HFF-Myc (cell line): ENCODE measurements at regions not wholly inside any gene's neighbourhood (a gene's known extent, or its start where the extent isn't known, plus 50 kb on each side); places are given as distances from the start of the nearest gene placed in this dataset.

Source experiments
- DNase-seq: peaks from one replicate; pipeline ENCODE4 v3.0.0-alpha.2; 2011; ENCODE audit warnings: low read depth; ENCODE audit errors: extremely low read depth
- H3K4me3 ChIP-seq: replicated peaks from 2 replicates; pipeline ENCODE4 v1.5.1; 2011; ENCODE audit warnings: low read depth, mild to moderate bottlenecking, control low read depth, low read length
- CTCF ChIP-seq: IDR thresholded peaks from 2 replicates; pipeline ENCODE4 v1.5.1; 2012; ENCODE audit warnings: mild to moderate bottlenecking, low read depth, low read length, control low read depth; ENCODE audit errors: missing control alignments

DNA sequence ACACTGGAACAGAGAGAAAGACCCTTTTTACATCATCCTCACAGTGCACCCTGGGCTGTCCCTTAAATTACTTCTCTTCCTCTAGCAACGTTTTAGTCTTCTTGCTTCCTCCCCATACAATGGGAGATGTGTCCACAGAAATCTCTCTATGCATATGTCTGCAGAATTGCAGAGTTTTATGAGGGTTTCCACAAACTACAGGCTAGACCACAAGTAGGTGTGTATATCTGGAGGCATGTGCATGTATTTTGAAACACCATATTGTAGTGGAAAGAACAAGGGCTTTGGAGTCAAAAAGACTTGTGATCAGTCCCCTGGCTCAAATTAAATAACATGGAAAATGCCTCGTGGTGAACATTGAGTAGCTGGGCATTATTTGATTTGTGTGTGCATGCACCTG is 121.3 kb upstream of the IPO9 start:
- no peak for DNase-seq
- no peak for TF ChIP-seq CTCF
- H3K4me3 ChIP-seq, result no peak overlapping the region

GRCh38 chr1:201708085-201708512 is 120.9 kb upstream of the IPO9 start:
- no peak for DNase-seq
- TF ChIP-seq CTCF, result no peak
- no peak overlapping the region for H3K4me3 ChIP-seq

DNA sequence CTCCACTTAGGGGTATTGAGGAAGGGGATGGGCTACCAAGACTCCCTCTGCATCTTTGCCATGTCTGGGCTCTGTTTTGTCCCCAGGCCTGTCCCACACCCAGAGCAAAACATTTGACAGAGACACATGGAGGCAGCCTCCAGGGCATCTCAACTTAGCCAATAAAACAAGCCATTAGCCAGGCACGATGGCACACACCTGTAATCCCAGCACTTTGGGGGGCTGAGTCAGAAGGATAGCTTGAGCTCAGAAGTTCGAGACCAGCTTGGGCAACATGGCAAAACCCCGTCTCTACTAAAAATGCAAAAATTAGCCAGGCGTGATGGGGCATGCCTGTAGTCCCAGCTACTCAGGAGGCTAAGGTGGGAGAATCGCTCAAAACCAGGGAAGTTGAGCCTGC is 120.3 kb upstream of the IPO9 start:
- H3K4me3 ChIP-seq, result no peak overlapping the region
- no peak for TF ChIP-seq CTCF
- DNase-seq, result no peak

- H3K4me3 ChIP-seq, result no peak overlapping the region
- DNase-seq, result no peak
- peak; percentile 73 for TF ChIP-seq CTCF
Observed at GRCh38 chr1:201709564-201710295, 119.2 kb upstream of the IPO9 start.

DNA sequence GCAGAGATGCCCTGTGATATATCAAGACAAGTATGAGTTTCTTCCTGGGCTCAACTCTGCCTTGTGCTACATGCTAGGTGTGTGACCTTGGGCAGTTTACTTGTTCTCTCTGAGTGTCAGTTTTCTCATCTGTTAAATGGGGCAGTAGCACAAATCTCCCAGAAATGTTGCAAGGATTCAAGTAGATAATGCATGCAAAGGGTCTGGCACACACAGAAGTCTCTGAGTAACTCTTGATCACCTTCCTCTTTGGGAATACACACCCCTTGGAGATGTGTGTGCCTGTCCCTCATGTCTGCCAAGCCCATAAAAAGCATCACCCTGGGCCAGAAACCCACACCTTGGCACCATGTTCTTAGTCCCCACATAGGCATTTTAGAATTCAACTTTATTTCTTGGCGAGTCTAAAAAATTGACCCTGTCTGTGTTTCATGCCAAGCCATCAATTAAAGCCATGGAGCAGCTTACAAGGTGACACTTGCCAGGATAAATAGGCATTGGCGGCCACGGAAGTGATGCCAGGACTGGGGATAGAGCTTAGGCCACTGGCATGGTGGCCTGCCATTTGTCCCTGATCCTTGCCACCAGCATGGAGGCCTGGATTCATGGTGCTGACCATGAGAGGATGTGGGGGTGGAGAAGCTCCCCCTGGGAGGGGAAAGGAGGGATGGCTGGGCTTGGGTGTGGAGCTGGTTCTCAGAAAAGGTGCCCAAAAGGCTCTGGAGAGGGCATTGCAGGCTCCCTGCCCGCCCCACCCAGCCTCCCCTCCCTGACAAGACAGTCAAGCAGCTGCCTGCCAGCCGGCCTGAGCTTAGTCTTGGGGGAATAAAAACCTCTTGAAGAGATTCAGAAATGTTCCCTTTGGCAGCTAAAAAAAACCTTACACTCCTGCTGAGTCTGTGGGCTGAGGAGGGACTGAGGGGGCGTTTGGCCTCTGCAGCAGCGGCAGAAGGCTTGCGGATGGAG is 118.0 kb upstream of the IPO9 start:
- DNase-seq, result no peak
- H3K4me3 ChIP-seq, result no peak overlapping the region
- no peak for TF ChIP-seq CTCF

DNA sequence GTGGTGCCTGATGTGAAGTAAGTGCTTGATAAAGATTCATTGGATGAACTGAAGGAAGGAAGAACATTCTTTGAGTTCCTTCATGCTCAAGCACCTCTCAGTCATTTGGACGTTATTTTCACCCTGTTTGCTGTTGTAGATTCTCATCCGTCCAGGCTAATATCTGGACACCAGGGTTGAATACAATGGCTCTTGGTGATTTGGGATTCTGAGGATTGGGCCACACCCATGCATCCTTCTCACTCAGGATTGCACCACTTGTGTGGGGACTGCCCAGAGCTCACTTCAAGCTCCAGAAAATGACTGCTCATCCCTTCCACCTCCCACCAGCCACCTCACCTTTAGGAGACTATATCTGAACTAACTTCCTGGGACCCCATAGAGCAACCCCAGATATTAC is 117.1 kb upstream of the IPO9 start:
- no peak overlapping the region for H3K4me3 ChIP-seq
- no peak for DNase-seq
- TF ChIP-seq CTCF, result no peak
